SK-N-SH (cell line): ENCODE measurements at regions not wholly inside any gene's neighbourhood (a gene's known extent, or its start where the extent isn't known, plus 50 kb on each side); places are given as distances from the start of the nearest gene placed in this dataset.
"Not testable (repeated sequence)": the region's sequence is repeated elsewhere in the genome, so short reads cannot be mapped to it uniquely, and the experiment has no call there.

ENCODE experiments used
- CTCF ChIA-PET: fragments of 300-600, 350-600 bp; formaldehyde crosslinking; extraction: SDS; loops from one replicate; lab custom pipeline; 2021; lab: Yijun Ruan, JAX
- POLR2A ChIA-PET: fragments of 350-600 bp; sonication (Branson Sonifier 250); formaldehyde crosslinking; extraction: SDS; loops from one replicate; lab custom pipeline; 2020; ENCODE audit warnings: antibody characterized with exemption, inconsistent platforms; lab: Yijun Ruan, JAX
- DNase-seq: peaks from one replicate; pipeline ENCODE4 v3.0.0; 2012
- H2AFZ ChIP-seq: fragments of 200-600 bp; sonication (generic); 2 replicates; pipeline ENCODE4 v1.8.1; 2016; ENCODE audit warnings: antibody characterized with exemption, mild to moderate bottlenecking, low read depth
- H3F3A ChIP-seq: fragments of 200-600 bp; sonication (generic); replicated peaks from 2 replicates; pipeline ENCODE3; 2016; ENCODE audit warnings: antibody characterized with exemption, mild to moderate bottlenecking; ENCODE audit not compliant: insufficient read depth
- H3K27ac ChIP-seq, 2 experiments: fragments of 200-500 bp in 1 of 2; fragments of 200-600 bp in 1 of 2; sonication (Bioruptor generic) in 1 of 2; sonication (generic), shearing (Covaris generic) in 1 of 2; 2 replicates each; pipeline versions ENCODE4 v1.5.1 to v1.6.1; 2014 to 2016; ENCODE audit warnings: low read depth in 2 of 2, inconsistent platforms in 1 of 2, low read length in 1 of 2, mild to moderate bottlenecking in 1 of 2, mixed read lengths in 1 of 2
- H3K27me3 ChIP-seq: fragments of 200-600 bp; sonication (generic), shearing (Covaris generic); 2 replicates; pipeline ENCODE4 v1.6.1; 2016; ENCODE audit warnings: mixed run types; ENCODE audit not compliant: insufficient read depth
- H3K36me3 ChIP-seq, 2 experiments: fragments of 200-500 bp in 1 of 2; fragments of 200-600 bp in 1 of 2; sonication (Bioruptor generic) in 1 of 2; sonication (generic) in 1 of 2; replicated peaks in 1 of 2; 2 replicates each; pipeline versions ENCODE3 to v1.5.1; 2014 to 2016; ENCODE audit warnings: low read length in 1 of 2, mild to moderate bottlenecking in 1 of 2; ENCODE audit not compliant: insufficient read depth in 2 of 2, control insufficient read depth in 1 of 2
- H3K4me1 ChIP-seq, 2 experiments: fragments of 200-500 bp in 1 of 2; fragments of 200-600 bp in 1 of 2; sonication (Bioruptor generic) in 1 of 2; sonication (generic), shearing (Covaris generic) in 1 of 2; 2 replicates each; pipeline versions ENCODE4 v1.5.1 to v1.6.1; 2014 to 2016; ENCODE audit warnings: low read depth in 1 of 2, low read length in 1 of 2, mixed run types in 1 of 2; ENCODE audit not compliant: insufficient read depth in 2 of 2, control insufficient read depth in 1 of 2
- H3K4me2 ChIP-seq: fragments of 200-600 bp; sonication (generic), shearing (Covaris generic); 2 replicates; pipeline ENCODE4 v1.6.1; 2017; ENCODE audit warnings: mixed run types
- H3K4me3 ChIP-seq, 2 experiments: fragments of 200-500 bp in 1 of 2; fragments of 200-600 bp in 1 of 2; sonication (Bioruptor generic) in 1 of 2; sonication (generic), shearing (Covaris generic) in 1 of 2; 2 replicates each; pipeline versions ENCODE4 v1.5.1 to v1.8.1; 2014 to 2016; ENCODE audit warnings: low read depth in 2 of 2, inconsistent platforms in 1 of 2, low read length in 1 of 2, mild to moderate bottlenecking in 1 of 2, mixed read lengths in 1 of 2, moderate library complexity in 1 of 2
- H3K79me2 ChIP-seq: fragments of 200-600 bp; sonication (generic); 2 replicates; pipeline ENCODE4 v1.8.1; 2017; ENCODE audit warnings: mild to moderate bottlenecking; ENCODE audit not compliant: insufficient read depth
- H3K9ac ChIP-seq: fragments of 200-600 bp; sonication (generic); 2 replicates; pipeline ENCODE4 v1.6.1; 2017; ENCODE audit warnings: mixed run types
- H3K9me2 ChIP-seq: fragments of 200-600 bp; sonication (generic); 2 replicates; pipeline ENCODE4 v1.6.1; 2017; ENCODE audit warnings: mixed run types
- H3K9me3 ChIP-seq: fragments of 200-600 bp; sonication (generic); 2 replicates; pipeline ENCODE4 v1.6.1; 2017; ENCODE audit warnings: mixed run types, mild to moderate bottlenecking, moderate library complexity
- H4K20me1 ChIP-seq: fragments of 200-600 bp; sonication (generic); 2 replicates; pipeline ENCODE4 v1.6.1; 2017; ENCODE audit warnings: mild to moderate bottlenecking, mixed run types; ENCODE audit not compliant: insufficient read depth
- ELF1 ChIP-seq: IDR thresholded peaks from 2 replicates; pipeline ENCODE4 v1.4.0; 2012
- EP300 ChIP-seq, 2 experiments: IDR thresholded peaks; 2 replicates each; pipeline versions ENCODE4 v1.4.0 to v1.6.1; 2012; ENCODE audit warnings: borderline replicate concordance in 1 of 2, low read depth in 1 of 2, low read length in 1 of 2
- EZH2phosphoT487 ChIP-seq: fragments of 200-600 bp; sonication (generic); IDR thresholded peaks from 2 replicates; pipeline ENCODE4 v1.6.1; 2017; ENCODE audit warnings: low read depth, mixed run types, mild to moderate bottlenecking, antibody characterized with exemption, moderate library complexity, borderline replicate concordance
- FOSL2 ChIP-seq: IDR thresholded peaks from 2 replicates; pipeline ENCODE4 v1.4.0; 2012; ENCODE audit warnings: low read depth, mild to moderate bottlenecking, moderate library complexity, borderline replicate concordance
- FOXJ3 ChIP-seq: sonication (generic); formaldehyde crosslinking; IDR thresholded peaks from 2 replicates; pipeline ENCODE4 v1.5.1; 2020; ENCODE audit warnings: mild to moderate bottlenecking, missing genetic modification reagents
- IRF3 ChIP-seq: fragments of 150-350 bp; IDR thresholded peaks from 2 replicates; pipeline ENCODE4 v1.6.1; 2016; ENCODE audit warnings: mild to moderate bottlenecking, low read depth, low read length
- MEF2A ChIP-seq: IDR thresholded peaks from 2 replicates; pipeline ENCODE4 v1.4.0; 2012; ENCODE audit warnings: low read depth, borderline replicate concordance
- NFIC ChIP-seq: IDR thresholded peaks from 2 replicates; pipeline ENCODE4 v1.4.0; 2012; ENCODE audit warnings: borderline replicate concordance
- REST ChIP-seq: IDR thresholded peaks from 2 replicates; pipeline ENCODE4 v1.6.1; 2012; ENCODE audit warnings: mild to moderate bottlenecking, low read depth, low read length, moderate library complexity
- RFX5 ChIP-seq: IDR thresholded peaks from 2 replicates; pipeline ENCODE4 v1.6.1; 2012; ENCODE audit warnings: mild to moderate bottlenecking, improper control_type of control experiment, low read length
- RXRA ChIP-seq: IDR thresholded peaks from 2 replicates; pipeline ENCODE4 v1.4.0; 2012; ENCODE audit warnings: low read depth, mild to moderate bottlenecking, borderline replicate concordance
- TAF1 ChIP-seq: IDR thresholded peaks from 2 replicates; pipeline ENCODE4 v1.6.1; 2012; ENCODE audit warnings: low read depth, mild to moderate bottlenecking, low read length, moderate library complexity, borderline replicate concordance
- USF1 ChIP-seq: IDR thresholded peaks from 2 replicates; pipeline ENCODE4 v1.4.0; 2012; ENCODE audit warnings: low read depth, borderline replicate concordance
- ZBTB33 ChIP-seq: IDR thresholded peaks from 2 replicates; pipeline ENCODE4 v1.4.0; 2012; ENCODE audit warnings: low read depth, borderline replicate concordance
- WGBS: methylation state at CpG from one replicate; pipeline ENCODE4 v1.1.6; 2017; ENCODE audit warnings: low lambda C conversion rate; 5-methylcytosine and 5-hydroxymethylcytosine counted together

- CTCF ChIA-PET = no interaction called here
- WGBS = 13% methylated on average over 2 of the region's 2 CpGs
Measured at GRCh38 chrX:96502507-96502906, 182.1 kb upstream of the DIAPH2 start.

GRCh38 chrX:96529386-96529785 is 155.3 kb upstream of the DIAPH2 start:
- WGBS = 34% methylated on average over 2 of the region's 2 CpGs
- H3K4me3 ChIP-seq, POLR2A ChIA-PET, H2AFZ ChIP-seq, H3K9me2 ChIP-seq, H3K4me2 ChIP-seq, H3K4me1 ChIP-seq, DNase-seq, H3K79me2 ChIP-seq, CTCF ChIA-PET, H3F3A ChIP-seq, H4K20me1 ChIP-seq, H3K9me3 ChIP-seq, H3K27ac ChIP-seq, H3K27me3 ChIP-seq, H3K36me3 ChIP-seq, H3K9ac ChIP-seq: not testable (repeated sequence)

More at GRCh38 chrX:96502507-96502906, 182.1 kb upstream of the DIAPH2 start:
- Histone ChIP-seq H3K4me3 (no peak overlapping the region), H3K36me3 (no peaks in the 10 kb centered on the region), H4K20me1 (no peaks in the 10 kb centered on the region), H3F3A (no peaks in the 10 kb centered on the region), H3K27ac (no peak overlapping the region), H3K4me2 (no peak overlapping the region)
- TF ChIP-seq ZBTB33 = no peak
- no peak for TF ChIP-seq REST
- TF ChIP-seq FOXJ3 = no peak
- TF ChIP-seq RXRA = no peak
- no peak for TF ChIP-seq IRF3
- no peak for TF ChIP-seq FOSL2
- TF ChIP-seq EZH2phosphoT487 = no peak
- TF ChIP-seq MEF2A = no peak
- TF ChIP-seq NFIC = no peak
- TF ChIP-seq RFX5 = no peak
- no peak for TF ChIP-seq TAF1
- TF ChIP-seq ELF1 = no peak
- no peak for TF ChIP-seq USF1
- no peak for TF ChIP-seq EP300 (IDR thresholded peaks at IDR 0.05; ENCODE audit: borderline replicate concordance in 1 of 2, low read depth in 1 of 2, low read length in 1 of 2)
- TF ChIP-seq, all 33 proteins: peak for 0
- Histone ChIP-seq H3K9me2 (no peaks in the 10 kb centered on the region), H3K9me3 (no peaks in the 10 kb centered on the region), H2AFZ (no peak overlapping the region), H3K27me3 (no peaks in the 10 kb centered on the region), H3K4me1 (no peaks in the 10 kb centered on the region), H3K9ac (no peak overlapping the region), H3K79me2 (no peaks in the 10 kb centered on the region)
- DNase-seq = no peak
- POLR2A ChIA-PET = no interaction called here
